HL-60 (cell line): ENCODE measurements at regions not wholly inside any gene's neighbourhood (a gene's known extent, or its start where the extent isn't known, plus 50 kb on each side); places are given as distances from the start of the nearest gene placed in this dataset.

Source experiments
- GABPA ChIP-seq: IDR thresholded peaks from 2 replicates; pipeline ENCODE4 v1.6.1; 2012; ENCODE audit warnings: low read depth
- POLR2AphosphoS5 ChIP-seq: IDR thresholded peaks from 2 replicates; pipeline ENCODE4 v1.6.1; 2012; ENCODE audit warnings: low read depth
- REST ChIP-seq: IDR thresholded peaks from 2 replicates; pipeline ENCODE4 v1.6.1; 2012; ENCODE audit warnings: low read depth; ENCODE audit not compliant: insufficient replicate concordance
- TF ChIP-seq, protein P1 (sequence below): IDR thresholded peaks from one replicate; pipeline ENCODE4 v1.5.1; 2011; ENCODE audit warnings: low read length, control low read depth, inconsistent platforms; ENCODE audit not compliant: insufficient read depth

GRCh38 chr3:31370380-31370666 lies 162.4 kb upstream of the STT3B start:
- no peak for TF ChIP-seq REST
- TF ChIP-seq, protein P1, sequence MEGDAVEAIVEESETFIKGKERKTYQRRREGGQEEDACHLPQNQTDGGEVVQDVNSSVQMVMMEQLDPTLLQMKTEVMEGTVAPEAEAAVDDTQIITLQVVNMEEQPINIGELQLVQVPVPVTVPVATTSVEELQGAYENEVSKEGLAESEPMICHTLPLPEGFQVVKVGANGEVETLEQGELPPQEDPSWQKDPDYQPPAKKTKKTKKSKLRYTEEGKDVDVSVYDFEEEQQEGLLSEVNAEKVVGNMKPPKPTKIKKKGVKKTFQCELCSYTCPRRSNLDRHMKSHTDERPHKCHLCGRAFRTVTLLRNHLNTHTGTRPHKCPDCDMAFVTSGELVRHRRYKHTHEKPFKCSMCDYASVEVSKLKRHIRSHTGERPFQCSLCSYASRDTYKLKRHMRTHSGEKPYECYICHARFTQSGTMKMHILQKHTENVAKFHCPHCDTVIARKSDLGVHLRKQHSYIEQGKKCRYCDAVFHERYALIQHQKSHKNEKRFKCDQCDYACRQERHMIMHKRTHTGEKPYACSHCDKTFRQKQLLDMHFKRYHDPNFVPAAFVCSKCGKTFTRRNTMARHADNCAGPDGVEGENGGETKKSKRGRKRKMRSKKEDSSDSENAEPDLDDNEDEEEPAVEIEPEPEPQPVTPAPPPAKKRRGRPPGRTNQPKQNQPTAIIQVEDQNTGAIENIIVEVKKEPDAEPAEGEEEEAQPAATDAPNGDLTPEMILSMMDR: no peak
- no peak for TF ChIP-seq POLR2AphosphoS5
- no peak for TF ChIP-seq GABPA
